ENCODE measurements at regions not wholly inside any gene's neighbourhood (a gene's known extent, or its start where the extent isn't known, plus 50 kb on each side); places are given as distances from the start of the nearest gene placed in this dataset.

DNA sequence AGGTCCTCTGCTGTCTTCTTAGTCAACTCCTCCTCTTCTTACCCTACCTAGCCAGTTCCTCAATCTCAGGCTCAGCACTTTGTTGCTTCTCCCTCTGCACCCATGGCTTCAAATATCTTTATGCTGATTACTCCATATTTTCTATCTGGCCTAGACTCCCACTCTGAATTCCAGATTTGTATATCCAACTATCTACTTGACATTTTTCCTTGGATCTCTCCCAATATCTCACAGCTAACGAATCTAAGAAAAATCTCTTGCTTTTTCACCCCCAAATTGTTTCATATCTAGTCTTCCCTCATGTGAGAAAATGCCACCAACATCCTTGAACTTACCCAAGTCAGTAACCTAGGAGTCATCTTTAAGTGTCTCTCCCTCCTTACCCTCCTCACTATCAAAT lies 176.4 kb upstream of the ERCC4 start:
- no peak for TF ChIP-seq ZNF274 (IDR thresholded peaks at IDR 0.05; ENCODE audit: low read depth, low read length)

DNA sequence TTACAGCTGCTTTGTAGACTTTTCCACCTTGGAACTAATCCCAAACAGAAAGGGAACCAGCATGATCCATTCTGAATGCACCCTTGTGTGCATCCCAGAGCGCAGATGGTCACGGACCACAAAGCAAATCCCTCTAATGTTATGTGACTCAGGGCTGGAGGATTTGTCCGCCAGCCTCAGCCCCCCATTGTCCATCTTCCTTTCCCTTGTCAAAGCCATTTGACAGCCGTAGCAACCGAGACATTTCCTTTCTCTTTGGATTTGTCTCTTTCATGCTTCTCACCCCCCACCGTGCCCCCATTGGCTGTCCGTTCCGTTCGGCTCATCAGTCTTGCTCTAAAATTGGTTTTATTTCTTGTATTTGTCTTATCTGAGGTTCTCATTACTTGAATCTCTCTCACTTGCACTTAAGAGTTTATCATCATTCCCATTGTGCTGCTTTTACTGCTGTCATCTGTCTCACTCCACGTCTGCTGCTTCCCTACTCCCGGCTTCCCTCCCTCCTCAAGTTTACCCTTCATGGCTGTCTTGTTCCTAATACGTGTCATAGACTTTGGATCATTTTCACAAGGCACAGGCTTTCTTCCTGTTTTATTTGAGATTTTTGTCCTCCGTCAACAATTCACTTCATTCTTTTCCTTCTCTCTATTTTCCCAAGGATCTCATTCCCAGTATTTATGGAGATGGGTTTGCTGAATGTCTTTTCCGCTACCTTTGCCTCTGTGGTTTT lies 163.4 kb upstream of the ERCC4 start:
- no peak overlapping the region for H3K4me3 ChIP-seq (ENCODE audit: low read length)

More for the DNA sequence above, 176.4 kb upstream of the ERCC4 start:
- H3K4me3 ChIP-seq (ENCODE audit: low read length) = no peak overlapping the region

DNA sequence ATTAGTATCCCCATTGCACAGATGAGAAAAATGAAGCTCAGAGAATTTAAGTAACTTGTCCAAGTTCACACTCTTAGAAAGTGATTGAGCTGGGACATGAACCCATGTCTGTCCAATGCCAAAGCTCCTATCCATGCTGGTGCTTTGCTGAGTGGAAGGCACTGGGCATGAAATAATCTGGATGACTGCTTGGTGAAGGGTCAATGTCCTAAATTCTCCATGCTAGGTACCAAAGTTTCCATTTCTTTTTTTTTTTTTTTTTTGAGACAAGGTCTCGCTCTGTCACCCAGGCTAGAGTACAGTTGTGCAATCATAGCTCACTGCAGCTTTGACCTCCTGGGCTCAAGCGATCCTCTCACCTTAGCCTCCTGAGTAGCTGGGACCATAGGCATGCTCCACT lies 153.6 kb upstream of the ERCC4 start:
- TF ChIP-seq ZNF274 (IDR thresholded peaks at IDR 0.05; ENCODE audit: low read depth, low read length) = no peak
- H3K4me3 ChIP-seq (ENCODE audit: low read length) = no peak overlapping the region

More for the DNA sequence above, 163.4 kb upstream of the ERCC4 start:
- no peak for TF ChIP-seq ZNF274 (IDR thresholded peaks at IDR 0.05; ENCODE audit: low read depth, low read length)

DNA sequence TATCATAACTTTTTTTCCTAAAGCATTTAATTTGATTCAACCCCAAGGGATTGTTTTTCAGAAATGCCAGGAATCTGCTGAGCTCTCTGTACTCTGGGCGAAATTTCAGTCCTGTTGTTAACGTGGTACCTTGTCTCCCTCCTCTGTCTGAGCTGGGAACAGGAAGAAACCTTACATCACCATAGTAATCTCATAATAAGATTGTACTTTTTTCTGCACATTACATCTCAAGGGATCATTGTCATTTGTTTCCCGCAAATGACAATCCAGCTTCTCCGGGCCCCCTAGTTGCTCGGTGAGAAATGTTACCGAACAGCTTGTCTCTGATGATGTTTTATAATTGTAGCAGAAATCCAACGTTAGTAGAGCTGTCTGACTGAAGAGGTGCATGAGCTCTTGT lies 152.7 kb upstream of the ERCC4 start:
- no peak for TF ChIP-seq ZNF274 (IDR thresholded peaks at IDR 0.05; ENCODE audit: low read depth, low read length)
- H3K4me3 ChIP-seq (ENCODE audit: low read length) = no peak overlapping the region

DNA sequence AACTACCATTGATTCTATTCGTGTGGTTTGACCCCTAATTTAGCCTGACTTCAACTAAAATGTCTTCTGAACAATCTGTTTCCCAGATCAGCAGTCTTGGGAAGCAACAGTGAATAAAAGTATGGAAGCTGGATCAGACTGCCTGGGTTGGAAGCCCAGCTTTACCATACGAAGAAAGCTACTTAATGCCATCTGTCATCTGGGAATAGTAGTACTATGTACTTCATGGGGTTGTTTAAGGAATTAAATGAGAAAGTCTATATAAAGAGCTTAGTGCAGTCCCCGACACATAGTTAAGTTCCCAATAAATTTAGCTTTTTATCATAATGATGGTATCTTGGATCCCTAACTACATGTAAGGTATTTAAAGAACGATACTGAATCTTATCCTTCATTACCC lies 151.5 kb upstream of the ERCC4 start:
- no peak for TF ChIP-seq ZNF274 (IDR thresholded peaks at IDR 0.05; ENCODE audit: low read depth, low read length)
- H3K4me3 ChIP-seq (ENCODE audit: low read length) = no peak overlapping the region

DNA sequence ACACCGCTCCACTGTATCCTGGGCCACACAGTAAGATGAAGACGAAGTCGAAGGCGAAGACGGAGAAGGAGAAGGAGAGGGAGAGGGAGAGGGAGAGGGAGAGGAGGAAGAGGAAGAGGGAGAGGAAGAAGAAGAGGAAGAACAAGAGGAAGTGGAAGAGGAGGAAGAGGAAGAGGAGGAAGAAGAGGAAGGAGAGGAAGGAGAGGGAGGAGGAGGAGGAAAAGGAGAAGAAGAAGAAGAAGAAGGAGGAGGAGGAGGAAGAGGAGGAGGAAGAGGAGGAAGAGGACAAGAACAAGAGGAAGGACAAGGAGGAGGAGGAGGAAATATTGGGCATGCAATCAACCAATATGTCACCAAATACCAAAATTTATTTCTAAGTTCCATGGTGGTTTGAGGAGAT lies 149.5 kb upstream of the ERCC4 start:
- TF ChIP-seq ZNF274 (IDR thresholded peaks at IDR 0.05; ENCODE audit: low read depth, low read length) = no peak
- no peak overlapping the region for H3K4me3 ChIP-seq (ENCODE audit: low read length)

DNA sequence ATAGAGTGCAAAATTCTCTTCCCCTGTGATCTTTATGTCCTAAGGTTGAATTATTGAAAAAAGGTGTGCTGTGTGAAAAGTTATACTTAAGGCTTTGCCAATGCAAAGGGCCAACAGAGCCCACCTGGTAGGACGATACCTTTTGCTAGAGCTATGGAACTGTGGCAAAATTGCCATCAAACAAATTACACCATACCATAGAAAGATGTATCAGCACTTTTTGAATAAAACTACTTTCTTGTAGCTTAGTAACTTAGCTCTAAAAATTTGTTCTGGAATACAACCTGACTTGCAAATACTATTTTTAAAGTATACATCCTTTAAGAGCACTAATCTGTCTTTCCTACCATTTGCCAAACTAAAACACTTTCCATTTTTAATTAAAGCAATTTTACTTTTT lies 147.2 kb upstream of the ERCC4 start:
- no peak for TF ChIP-seq ZNF274 (IDR thresholded peaks at IDR 0.05; ENCODE audit: low read depth, low read length)
- H3K4me3 ChIP-seq (ENCODE audit: low read length) = no peak overlapping the region

DNA sequence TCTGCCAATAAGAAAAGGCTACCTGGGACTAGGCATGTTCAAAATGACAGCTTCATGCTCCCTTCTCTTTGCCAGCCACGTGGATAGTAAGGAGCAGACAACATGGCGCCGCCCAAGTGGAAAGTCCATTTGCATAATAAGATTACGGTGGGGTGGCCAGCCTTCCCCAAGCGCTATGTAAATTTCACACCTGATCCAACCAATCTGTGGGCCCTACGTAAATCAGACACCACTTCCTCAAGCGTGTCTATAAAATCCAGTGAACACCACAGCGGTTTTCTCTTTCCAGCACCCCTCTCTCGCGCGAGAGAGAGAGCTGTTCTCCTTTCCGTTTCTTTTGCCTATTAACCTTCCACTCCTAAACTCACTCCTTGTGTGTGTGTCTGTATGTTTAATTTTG lies 140.3 kb upstream of the ERCC4 start:
- no peak for TF ChIP-seq ZNF274 (IDR thresholded peaks at IDR 0.05; ENCODE audit: low read depth, low read length)
- H3K4me3 ChIP-seq (ENCODE audit: low read length) = no peak overlapping the region

DNA sequence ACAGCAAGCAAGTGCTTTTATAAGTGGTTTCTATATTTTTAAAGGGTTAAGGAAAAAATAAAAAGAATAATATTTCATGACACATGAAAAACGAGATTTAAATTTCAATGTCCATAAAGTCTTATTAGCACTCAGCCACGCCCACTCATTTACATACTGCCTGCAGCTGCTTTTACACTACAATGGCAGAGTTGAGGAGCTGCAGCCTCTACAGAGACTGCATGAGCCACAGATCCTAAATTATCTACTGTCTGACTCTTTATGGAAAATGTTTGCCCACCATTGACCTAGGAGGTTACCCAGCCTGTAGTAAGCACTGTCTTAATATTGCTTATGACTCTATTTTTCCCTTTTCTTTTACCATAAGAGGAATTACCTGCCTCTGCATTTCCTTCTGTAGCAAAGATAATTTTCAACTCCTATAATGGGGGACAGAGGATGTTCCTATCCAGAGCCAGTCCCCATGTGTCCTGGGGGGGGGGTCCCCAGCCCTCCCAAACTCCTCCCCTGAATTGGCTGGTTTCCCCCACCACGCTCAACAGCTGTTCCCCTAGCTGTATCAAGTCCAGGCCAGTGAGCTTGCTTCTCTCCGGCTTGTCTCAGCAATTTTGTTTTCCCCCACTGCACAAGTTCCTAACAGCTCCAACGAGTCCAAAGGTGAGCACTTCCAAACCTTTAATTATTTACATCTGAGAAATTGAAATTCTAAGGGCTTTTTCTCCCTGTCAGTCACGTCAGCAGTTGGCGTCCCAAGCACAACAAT lies 139.4 kb upstream of the ERCC4 start:
- no peak for TF ChIP-seq ZNF274 (IDR thresholded peaks at IDR 0.05; ENCODE audit: low read depth, low read length)
- H3K4me3 ChIP-seq (ENCODE audit: low read length) = no peak overlapping the region

DNA sequence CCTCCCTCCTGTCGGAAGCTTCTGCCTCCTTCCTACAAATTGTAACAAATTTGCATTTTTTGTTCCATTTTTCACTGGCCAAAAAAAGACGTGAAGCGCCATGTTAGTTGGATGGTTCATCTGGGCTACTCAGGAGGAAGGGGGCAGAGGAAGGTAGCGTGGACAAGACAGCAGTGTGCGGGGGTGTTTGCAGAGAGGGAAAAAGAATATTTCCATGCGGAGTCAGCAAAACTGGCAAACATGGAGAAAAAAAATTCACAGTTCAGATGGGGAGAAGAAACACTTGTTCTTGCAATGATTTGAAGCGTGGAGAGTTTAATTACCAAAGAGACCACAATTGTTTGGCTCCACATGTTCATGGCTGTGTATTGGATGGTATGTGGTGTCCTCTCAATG lies 138.8 kb upstream of the ERCC4 start:
- no peak for TF ChIP-seq ZNF274 (IDR thresholded peaks at IDR 0.05; ENCODE audit: low read depth, low read length)
- no peak overlapping the region for H3K4me3 ChIP-seq (ENCODE audit: low read length)

DNA sequence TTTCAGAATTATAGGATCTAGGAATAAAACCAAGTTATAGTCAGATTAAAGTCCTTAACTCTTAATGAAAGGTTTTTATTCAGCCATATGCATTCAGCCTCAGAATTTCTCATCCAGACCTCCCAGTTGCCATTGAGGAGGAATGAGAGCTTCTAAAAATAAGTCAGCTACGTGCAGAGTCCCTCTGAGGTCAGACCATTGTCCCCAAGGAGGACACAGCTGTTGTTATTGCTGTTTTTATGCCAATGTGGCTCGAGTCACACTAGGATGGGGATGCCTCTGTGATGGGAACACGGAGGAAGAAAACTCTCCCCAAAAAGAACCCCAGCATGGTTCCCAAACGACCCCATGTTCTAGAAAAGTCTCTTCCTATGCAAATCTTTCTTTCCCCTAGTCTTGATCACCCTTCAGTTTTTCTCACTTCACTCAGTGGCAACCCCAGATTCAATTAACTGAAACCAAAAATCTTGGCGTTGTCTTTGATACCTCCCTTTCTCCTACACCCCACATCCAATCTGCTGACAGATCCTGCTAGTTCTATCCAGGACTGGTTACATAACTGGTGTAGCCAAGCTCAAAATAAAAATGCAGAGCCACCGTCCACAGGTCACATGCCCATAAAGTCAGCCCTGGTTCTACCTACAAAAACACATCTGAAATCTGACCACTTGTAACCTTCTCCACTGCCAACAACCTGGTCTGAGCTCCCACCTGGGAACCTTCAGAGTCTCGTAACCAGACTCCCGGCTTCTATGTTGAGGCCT lies 138.2 kb upstream of the ERCC4 start:
- TF ChIP-seq ZNF274 (IDR thresholded peaks at IDR 0.05; ENCODE audit: low read depth, low read length) = no peak
- H3K4me3 ChIP-seq (ENCODE audit: low read length) = no peak overlapping the region

DNA sequence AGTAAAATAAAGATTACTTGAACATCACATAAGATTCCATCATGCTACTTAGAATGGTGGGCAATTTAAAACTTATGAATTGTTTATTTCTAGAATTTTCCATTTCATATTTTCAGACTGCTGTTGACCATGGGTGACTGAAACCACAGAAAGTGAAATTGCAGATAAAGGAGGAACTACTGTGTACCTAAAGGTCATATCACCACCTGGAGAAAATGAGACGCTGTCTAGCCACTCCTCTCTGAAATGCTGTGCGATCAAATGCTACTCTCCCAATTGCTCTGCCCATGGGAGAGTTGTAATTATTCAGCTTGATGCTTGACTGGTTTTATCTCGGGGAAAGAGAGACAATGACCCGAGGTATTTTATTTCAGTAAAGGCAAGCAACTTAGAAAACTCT lies 128.9 kb upstream of the ERCC4 start:
- TF ChIP-seq ZNF274 (IDR thresholded peaks at IDR 0.05; ENCODE audit: low read depth, low read length) = no peak

DNA sequence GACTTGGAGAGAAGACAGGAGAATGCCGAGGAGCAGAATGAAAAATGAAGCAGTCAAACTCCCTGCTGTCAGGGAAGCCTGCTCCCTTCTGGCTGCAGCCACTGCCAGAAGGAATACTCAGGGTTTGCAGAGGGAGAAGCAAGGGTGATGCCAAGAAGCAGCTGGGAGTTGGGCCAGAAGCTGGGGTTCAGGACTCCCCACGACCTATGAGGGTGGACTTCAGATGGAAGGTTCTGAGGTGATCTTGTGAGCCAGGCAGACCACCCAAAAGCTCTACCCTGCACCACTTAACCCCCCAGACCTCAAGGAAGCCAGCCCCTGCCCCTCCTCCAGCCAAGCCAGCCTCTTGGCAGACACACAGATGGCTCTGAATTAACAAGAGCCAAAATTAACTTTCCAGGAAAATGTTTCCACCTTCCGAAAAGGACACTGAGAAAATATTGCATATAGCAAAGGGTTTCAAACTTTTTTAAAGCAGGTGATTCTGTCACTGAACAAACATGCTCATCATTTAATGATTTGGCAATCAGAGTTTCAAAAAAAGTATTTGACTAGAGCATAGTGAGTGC lies 126.0 kb upstream of the ERCC4 start:
- H3K4me3 ChIP-seq (ENCODE audit: low read length) = no peak overlapping the region
- TF ChIP-seq ZNF274 (IDR thresholded peaks at IDR 0.05; ENCODE audit: low read depth, low read length) = no peak

More for the DNA sequence above, 128.9 kb upstream of the ERCC4 start:
- no peak overlapping the region for H3K4me3 ChIP-seq (ENCODE audit: low read length)

DNA sequence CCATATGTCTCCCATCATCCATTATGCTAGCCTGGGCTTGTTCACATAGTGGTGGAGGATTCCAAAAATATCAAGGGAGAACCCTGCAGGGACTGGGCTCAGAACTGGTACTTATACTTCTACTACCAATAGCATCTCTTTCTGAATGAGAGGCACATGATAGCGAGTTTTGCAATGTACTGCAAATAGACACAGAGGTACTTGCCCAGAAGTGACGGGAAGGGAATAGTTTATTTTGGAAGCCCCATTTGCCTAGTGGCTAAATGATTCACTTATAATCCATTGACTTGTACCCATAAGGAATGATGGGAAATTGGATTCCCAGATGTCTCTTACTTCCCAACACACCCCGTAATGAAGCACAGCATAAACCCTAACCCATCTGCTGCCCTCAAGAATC lies 124.8 kb upstream of the ERCC4 start:
- no peak overlapping the region for H3K4me3 ChIP-seq (ENCODE audit: low read length)
- no peak for TF ChIP-seq ZNF274 (IDR thresholded peaks at IDR 0.05; ENCODE audit: low read depth, low read length)
